AG08396 (cell line): ENCODE measurements at regions not wholly inside any gene's neighbourhood (a gene's known extent, or its start where the extent isn't known, plus 50 kb on each side); places are given as distances from the start of the nearest gene placed in this dataset.

ENCODE experiments used
- DNase-seq: peaks from one replicate; pipeline ENCODE4 v3.0.0; 2012; ENCODE audit warnings: low spot score, mixed read lengths

DNA sequence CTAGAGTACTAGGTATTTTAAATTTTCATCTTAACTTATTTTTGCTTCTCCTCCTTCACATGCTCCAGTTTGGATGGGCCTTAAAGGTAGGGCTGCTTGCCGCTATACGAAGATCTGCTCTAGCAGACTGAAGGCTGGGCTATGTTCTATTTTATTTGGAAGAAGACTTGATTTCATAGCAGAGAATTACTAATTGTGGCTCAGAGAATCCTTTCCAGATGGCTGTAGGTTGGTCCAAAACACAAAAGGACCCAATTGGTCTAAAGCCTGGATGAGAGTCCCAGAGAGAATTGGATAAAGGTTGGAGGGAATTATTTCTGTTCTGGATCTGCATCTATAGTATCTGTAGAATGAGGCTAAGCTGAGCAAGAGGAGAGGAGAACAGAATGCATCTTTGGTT lies 719.4 kb upstream of the PTBP2 start:
- no peak for DNase-seq

DNA sequence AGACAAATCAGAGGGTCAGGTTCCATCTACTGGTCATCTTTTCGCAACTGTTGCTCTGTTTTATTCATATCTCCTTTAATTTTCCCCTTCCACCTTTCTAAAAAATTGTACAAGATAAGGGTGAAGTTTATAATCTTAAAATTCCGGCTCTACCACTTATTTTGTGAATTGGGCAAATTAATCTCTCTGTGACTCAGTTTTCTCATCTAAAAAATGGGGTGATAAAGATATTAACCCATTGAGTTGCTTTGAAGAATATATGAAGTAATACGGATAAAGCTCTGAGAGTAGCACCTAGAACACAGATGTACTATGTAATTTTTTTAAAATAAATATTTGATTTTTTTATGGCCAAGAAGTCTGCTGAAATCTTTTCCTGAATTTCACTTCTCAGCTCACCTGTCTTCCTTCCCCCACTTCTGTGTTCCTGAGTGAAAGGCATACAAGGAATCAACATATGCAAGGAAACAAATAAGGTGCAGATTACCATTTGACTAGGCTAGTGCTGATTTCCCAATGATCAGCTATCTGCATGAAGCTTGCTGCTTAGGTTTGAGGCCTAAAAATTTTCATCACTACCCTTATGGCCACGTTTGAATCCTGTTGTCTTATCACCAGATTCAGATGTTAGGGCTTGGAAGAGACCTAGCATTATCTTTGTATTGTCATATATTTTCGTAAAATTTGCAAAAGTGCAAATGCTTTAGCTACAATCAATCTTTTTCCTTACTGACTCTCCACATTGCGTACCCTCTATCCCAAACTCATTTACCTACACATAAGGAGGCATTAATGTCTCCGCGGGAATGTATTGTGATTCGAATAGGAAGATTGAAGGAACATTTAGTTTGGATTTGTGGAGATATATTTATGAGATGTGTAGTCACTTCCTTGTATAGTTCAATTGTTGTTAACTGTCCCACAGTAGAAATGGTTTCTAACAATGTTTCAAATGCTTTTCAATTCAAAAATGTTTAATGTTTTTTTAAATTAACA lies 718.3 kb upstream of the PTBP2 start:
- no peak for DNase-seq

DNA sequence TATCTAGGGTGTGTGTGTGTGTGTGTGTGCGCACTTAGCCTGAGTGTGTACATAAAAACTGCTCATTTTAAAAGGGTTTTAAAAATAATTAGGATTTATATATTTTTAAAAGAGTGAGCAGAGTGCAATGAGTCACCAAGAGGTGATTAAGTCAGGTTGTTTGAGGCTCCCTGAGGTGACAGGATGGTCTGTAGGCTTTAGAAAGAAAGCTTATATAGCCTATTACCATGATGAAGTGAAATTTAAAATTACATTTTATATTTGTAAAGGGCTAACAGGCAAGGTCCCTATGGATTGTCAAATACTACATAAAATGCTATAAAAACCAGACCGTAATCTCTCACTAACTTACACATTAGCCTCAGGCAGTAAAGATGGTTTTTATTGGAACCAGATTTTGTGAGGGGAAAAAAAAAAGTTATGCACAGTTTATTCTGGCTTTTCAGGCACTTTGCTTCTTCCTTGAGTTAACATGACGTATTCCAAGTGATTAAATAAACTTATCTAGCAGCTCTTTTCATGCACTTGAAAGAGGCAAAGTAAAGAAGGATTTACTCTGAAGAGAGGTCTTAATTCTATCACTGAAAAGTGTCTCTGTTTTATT lies 711.7 kb upstream of the PTBP2 start:
- no peak for DNase-seq

DNA sequence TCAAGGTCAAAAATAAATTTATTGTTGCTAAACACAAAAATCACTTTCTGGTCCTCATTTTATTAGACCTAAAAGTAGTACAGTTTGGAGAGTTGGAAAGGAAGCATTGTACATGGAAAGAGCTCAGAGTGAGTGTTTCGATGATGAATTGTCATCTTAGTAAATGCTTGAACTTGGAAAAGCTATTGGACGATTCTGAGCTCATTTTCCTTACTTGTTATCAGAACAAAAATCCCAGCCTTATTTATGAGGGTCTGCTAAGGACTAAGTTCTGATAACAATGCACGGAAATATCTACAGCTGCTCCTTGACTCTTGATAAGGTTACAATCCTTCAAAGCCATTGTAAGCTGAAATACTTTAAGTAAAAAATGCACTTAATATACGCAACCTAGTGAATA lies 710.0 kb upstream of the PTBP2 start:
- no peak for DNase-seq

DNA sequence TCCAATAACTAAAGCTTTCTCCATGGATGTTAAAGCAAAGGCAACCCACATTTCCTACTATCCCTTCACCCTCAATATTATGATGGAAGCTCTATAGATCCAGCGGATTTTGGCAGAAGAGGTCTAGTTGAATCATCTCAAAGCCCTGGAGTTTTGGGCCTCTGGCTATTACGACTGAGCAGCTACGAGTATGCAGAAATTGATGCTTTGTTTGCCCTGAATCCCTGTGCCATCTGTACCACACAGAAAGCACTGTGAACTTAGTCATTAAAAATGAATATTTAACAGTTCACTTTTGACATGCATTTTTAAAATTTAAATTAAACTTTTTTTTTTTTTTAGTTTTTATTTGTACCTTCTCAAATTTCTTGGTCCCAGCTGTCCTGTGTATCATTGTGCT lies 705.4 kb upstream of the PTBP2 start:
- DNase-seq: no peak

DNA sequence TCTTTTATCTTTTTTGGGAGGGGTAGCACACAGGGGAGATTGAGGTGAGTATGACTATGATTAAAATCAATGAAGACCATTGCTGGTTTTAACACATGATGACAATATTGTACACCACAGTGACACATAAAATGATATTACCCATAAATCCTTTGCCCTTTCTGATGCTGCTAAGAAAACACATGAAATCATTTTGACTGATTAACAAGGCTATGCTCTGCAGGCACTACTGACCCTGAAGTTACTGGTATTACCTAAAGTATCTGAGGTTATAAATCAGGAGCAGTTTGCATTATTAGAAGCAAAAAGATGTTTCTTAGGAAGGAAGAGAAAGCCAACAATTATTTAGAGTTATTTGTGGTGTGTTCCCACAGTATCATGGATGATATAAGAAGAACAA lies 701.2 kb upstream of the PTBP2 start:
- no peak for DNase-seq

DNA sequence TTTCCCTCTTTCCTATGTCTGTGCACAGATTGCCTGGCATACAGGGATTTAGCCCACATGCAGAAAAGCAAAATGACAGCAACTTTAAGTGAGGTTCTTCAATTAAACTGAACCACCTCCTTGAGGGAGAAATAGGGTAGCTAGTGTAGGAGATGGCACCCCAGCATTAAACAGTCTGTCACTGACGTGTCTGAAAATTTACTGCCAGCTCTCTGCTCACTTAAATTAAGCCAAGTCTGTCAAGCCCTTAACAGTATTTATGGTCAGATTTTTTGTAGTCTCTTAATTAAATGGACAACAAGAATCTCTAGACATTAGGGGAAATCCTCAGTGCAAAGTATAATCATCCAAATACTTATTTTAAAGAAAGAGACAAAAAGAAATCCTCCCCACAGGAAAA lies 696.5 kb upstream of the PTBP2 start:
- DNase-seq: no peak

DNA sequence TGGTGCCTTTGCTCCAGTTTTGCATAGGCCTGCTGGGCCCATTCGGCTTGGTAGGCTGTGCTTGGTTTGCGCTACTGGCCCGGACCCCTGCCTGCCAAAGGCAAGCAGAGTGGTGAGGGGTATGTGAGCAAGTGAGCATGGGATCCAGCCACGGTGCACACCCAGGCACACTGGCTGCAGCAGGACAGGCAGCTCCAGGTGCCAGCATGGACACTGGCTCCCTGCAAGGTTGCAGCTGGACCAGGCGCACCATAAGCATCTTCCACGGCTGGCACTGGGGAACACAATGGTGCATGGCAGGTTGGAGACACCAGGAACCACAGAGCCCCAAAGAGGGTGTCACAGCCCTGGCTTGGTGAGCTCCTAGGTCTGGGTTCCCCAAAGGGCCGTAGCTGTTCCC lies 693.5 kb upstream of the PTBP2 start:
- no peak for DNase-seq

DNA sequence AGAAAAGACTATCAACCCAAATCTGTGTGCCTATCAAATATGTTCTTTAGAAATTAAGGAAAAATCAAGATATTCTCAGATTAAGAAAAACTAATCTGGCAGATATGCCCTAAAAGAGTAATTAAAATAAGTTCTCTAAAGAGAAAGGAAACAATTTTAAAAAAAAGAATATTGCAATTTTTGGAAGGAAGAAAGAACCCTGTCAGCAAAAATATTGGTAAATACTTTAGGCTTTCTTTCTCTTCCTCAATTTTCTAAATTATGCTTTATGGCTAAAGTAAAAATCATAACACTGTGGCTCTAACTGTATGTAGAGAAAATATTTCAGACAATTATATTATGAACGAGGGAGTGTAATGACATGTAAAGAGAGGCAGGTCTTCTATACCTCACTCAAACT lies 691.3 kb upstream of the PTBP2 start:
- DNase-seq: no peak

DNA sequence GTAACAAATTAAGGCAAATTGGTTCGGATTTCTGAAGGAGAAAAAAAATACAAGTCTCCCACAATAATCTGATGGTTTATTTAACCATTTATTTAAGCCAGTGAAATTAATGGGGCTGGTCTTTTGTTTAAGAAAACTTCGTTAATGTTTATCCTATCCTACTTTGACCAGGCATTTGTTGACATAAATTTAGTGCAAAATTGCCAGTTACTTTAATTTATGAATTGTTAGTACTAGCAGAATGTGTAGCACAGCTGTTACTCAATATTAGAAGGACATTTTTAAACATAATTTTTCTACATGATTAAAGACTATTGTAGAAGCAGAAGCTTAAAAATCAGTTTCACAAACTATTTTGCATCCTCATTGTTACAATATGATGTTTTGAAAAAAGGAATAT lies 687.6 kb upstream of the PTBP2 start:
- DNase-seq: no peak

DNA sequence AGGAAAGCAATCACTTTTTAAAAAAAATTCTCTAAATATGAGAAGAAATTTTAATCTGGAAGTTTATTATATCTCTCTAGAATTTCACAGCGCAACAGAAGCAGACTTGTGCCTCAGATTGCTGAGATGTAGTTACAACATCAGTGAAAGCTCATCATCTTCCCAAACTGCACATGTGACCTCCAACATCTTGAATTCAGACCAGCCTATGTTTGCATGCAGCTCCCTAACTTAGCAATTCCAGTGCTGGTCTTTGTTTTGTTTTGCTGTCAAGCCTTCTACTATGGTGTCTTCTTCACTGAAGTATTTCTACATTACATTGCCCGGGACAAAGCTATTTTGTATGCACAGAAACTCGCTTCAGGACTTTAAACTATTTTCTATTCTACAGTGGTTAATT lies 684.8 kb upstream of the PTBP2 start:
- DNase-seq: no peak

DNA sequence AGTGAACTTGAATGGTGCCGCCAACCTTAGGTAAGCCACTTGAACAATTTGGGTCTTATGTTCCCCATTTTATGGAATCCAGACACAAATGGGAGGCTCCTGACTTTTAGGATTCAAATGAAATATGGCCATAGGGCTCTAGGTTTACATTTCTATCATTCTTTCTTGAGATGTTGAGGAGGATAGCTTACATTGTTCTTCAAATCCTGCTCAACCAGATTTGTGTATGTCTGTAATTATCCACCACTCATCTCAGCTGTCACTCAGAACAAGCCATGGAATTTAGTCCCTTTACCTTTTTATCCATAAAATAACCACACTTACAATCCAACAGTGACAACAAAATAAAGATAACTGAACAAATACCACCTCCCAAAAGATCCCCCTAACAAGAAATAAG lies 682.9 kb upstream of the PTBP2 start:
- no peak for DNase-seq

DNA sequence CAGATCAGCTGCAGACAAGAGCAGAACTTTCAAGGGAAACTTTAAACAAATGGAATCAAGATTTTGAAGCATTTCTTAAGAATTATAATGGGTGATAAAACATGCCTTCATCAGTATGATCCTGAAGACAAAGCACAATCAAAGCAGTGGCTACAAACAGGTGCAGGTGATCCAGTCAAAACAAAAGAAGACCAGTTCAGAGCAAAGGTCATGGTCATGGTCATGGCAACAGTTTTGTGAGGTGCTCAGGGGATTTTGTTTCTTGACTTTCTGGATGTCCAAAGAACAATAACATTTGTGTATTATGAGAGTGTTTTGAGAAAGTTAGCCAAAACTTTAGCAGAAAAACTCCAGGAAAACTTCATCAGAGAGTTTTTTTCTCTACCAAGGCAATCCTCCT lies 681.7 kb upstream of the PTBP2 start:
- no peak for DNase-seq

DNA sequence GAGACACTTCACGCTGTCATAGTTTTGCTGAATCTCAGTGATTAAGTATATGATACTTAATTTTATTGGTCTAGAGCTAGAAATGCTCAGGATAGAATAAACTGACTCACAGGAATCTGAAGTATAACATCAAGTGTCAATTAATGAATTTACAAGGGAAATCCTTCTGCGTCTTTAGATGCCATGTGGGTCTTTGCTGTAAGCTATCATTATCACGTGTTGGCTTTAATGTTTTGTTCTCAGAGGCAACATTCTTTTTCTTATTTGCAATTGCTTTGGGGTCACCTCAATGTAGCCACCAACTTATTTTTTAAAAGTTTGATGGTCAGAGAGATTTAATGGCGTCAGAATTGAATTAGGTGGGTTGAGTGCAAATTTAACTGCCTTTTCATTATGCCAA lies 680.1 kb upstream of the PTBP2 start:
- no peak for DNase-seq

DNA sequence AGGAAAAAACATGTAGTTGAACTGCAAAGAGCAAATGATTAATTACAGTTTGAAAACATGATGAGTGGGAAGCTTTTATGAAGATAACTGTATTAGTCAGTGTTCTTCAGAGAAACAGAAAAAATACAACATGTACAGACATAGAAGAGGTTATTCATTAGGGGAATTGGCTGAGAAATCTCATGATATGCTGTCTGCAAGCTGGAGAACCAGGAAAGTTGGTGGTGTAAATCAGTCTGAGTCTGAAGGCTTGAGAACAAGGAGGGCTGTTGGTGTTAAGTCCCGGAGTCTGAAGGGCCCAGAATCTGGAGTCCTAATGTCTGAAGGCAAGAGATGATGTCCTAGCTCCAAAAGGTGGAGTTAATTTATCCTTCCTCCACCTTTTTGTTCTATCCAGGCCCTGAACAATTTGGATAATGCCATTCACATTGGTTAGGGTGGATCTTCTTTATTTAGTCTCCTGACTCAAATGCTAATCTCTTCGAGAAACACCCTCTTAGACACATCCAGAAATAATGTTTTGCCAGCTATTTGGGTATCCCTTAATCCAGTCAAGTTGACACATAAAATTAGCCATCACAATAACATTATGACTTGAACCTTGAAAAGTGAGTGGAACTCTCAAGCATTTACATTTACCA lies 672.9 kb upstream of the PTBP2 start:
- DNase-seq: no peak

DNA sequence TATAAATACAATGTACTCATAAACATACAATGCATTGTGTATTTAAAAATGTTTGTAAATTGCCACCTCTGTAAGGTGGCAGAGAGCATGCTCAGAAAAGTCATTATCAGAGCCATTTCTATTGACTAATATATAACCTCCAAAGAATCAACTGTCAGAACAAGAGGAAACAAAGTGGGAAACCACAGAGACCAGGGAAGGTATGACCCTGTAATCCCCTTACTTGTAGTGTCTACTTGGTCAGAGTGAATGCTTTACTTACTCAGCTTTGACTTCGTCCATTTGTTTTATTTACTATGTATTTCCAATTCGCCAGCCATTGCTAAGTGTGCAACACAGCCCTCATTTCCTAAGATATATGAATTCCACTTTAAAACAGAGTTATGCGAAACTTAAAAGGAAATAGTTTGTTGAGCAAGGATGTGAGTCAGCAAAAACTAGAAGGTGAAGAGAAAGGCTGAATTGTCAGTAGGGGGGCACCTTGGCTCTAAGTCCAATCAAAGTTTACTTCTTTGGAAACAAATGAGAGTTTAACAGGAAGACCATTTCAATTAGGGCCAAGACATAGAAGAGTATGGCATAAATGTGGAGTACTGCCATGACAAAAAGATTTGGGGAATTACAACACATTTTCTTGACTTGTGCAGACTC lies 671.7 kb upstream of the PTBP2 start:
- DNase-seq: no peak

DNA sequence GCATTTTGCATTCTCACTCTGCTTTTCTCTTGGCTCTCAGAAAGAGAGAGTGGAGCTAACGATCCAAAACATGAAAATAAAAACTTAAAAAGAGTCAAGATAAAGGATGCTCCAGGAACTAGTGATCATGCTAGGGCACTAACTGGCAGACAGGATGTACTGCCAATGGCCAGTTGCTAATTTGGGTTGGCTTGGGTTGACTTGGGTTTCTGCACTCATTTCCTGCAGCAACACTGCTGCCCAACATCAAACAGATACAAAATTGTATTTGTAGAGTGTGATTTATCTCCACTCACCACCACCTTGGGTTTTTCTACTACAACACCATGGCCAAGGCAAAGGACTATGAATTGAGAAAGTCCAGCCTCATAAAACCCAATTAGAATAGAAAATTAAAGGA lies 662.3 kb upstream of the PTBP2 start:
- no peak for DNase-seq

DNA sequence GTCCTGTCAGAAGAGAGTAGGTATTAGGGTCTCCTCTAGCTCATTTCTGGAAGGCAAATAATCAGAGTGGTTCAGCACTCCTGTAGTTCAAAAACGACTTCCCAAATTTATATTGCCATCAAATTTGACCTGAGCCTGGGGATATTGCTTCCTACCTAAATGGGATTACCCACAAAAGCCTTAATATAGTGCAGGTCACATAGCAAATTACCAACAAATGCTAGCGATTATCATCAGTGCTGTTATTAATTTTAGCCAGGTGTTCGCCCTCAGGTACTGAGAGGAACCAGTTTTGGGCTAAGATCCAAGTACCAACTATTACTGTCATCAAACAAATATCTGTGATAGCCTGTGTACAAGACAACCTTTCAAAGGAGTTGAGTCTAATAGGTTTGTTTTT lies 661.8 kb upstream of the PTBP2 start:
- DNase-seq: no peak

DNA sequence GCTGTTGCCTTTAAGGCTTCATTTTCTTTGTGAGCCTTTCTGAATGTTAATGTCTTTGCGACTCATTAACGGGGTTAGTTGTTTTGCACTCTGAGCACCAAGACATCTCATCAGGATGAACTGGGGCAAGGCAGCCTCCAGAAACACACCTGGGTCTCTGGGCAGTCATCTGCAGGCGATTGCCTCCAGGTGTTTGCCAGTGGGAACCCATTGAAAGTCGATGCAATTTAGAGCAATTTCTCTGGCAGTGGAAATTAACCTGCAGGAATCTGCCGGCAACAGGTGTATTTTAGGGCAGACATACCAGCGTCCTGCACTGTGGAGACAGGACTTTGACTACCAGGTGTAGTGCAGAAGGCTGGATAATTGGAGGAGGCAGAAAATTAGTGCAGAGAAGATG lies 661.0 kb upstream of the PTBP2 start:
- no peak for DNase-seq

DNA sequence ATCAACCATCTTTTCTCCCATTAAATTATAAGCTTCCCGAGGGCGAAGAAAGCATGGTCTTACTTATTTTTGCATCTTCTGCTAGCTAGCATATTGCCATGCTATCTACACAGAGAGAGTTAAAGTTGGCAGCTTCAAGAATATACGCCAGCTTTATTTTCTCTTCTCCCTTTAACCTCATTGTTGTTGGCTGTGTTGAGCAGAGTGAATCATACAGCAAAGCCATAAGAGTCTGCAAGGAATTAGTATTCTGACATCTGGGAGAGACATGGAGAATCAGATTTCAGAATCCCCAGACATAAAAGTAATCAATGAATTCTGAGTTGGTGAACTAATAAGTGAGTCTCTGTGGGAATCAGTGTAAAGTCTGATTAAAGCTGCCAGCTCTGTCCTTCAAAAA lies 649.6 kb upstream of the PTBP2 start:
- DNase-seq: no peak

DNA sequence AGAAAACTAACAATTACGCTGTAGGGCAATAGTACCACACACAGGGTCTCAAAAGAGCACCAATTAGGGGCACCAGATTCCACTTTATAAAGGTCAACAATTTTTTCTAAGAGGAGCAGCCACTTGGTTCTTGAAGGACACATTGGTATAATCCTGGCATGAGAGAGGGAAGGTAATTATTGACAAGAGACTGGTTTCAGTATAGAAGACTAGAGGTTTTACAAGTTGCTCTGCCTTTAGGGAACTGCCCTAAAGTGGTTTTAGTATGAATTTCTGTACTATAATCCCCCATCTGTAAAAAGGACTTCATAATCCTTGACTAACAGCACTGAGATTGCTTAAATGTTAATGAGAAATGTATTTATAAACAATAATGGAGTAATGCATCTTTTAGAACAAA lies 648.5 kb upstream of the PTBP2 start:
- no peak for DNase-seq

DNA sequence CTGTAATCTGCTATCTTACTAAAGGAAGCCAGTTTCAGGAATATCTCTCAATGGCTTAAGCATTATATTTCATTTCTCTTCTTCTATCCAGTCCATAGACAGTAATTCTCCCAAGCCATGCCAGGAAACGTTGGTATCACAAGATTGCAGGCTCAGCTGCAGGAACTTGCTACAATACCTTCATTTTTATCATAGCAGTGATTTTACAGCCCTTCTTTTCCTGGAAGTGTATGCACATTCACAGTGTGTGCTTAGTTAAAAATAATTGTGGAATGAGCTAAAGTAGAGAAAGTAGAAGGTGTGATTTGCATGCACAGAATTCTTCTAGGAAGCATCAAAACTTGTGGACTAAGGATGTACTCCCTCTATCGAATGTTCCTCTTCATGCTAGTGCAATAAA lies 647.2 kb upstream of the PTBP2 start:
- DNase-seq: no peak
